Activated CD4-positive, alpha-beta T cell treated with anti-CD3 and anti-CD28 coated beads, Interleukin-2, amount 50 U/mL, for 4 hours (primary cell): ENCODE measurements at regions not wholly inside any gene's neighbourhood (a gene's known extent, or its start where the extent isn't known, plus 50 kb on each side); places are given as distances from the start of the nearest gene placed in this dataset.

Experiments used
- DNase-seq, 2 experiments: peaks; one replicate each; pipeline ENCODE4 v3.0.0-alpha.2; 2020

GRCh38 chr18:37975446-37975845 is 409.8 kb upstream of the CELF4 start:
- no peak for DNase-seq

- no peak for DNase-seq
These were observed 401.7 kb upstream of the CELF4 start for GRCh38 chr18:37967261-37967660.

- DNase-seq = no peak
These were observed 400.0 kb upstream of the CELF4 start for GRCh38 chr18:37965572-37965970.

GRCh38 chr18:37964885-37965571 is 399.4 kb upstream of the CELF4 start:
- DNase-seq = no peak

- DNase-seq = no peak
These were observed 398.2 kb upstream of the CELF4 start for GRCh38 chr18:37963837-37964236.

- no peak for DNase-seq
These were observed 396.8 kb upstream of the CELF4 start for GRCh38 chr18:37962316-37962966.

GRCh38 chr18:37958499-37958898 is 392.9 kb upstream of the CELF4 start:
- no peak for DNase-seq

GRCh38 chr18:37956902-37957301 is 391.3 kb upstream of the CELF4 start:
- DNase-seq = no peak

GRCh38 chr18:37956020-37956419 is 390.4 kb upstream of the CELF4 start:
- no peak for DNase-seq

GRCh38 chr18:37955201-37955600 is 389.6 kb upstream of the CELF4 start:
- no peak for DNase-seq

- no peak for DNase-seq
These were observed 388.3 kb upstream of the CELF4 start for GRCh38 chr18:37953876-37954275.

GRCh38 chr18:37948471-37948870 is 382.9 kb upstream of the CELF4 start:
- DNase-seq = no peak

- DNase-seq = no peak
These were observed 380.7 kb upstream of the CELF4 start for GRCh38 chr18:37946324-37946723.

GRCh38 chr18:37944700-37945270 is 379.2 kb upstream of the CELF4 start:
- no peak for DNase-seq

GRCh38 chr18:37937287-37937686 is 371.7 kb upstream of the CELF4 start:
- no peak for DNase-seq

GRCh38 chr18:37935086-37935485 is 369.5 kb upstream of the CELF4 start:
- no peak for DNase-seq

- DNase-seq = no peak
These were observed 365.0 kb upstream of the CELF4 start for GRCh38 chr18:37930640-37931039.

GRCh38 chr18:37922162-37922561 is 356.6 kb upstream of the CELF4 start:
- DNase-seq = no peak

- no peak for DNase-seq
These were observed 355.3 kb upstream of the CELF4 start for GRCh38 chr18:37920865-37921264.

GRCh38 chr18:37913051-37913450 is 347.5 kb upstream of the CELF4 start:
- no peak for DNase-seq

- no peak for DNase-seq
These were observed 336.7 kb upstream of the CELF4 start for GRCh38 chr18:37902344-37902743.

- no peak for DNase-seq
These were observed 334.7 kb upstream of the CELF4 start for GRCh38 chr18:37900326-37900725.

- no peak for DNase-seq
These were observed 324.4 kb upstream of the CELF4 start for GRCh38 chr18:37889963-37890362.

GRCh38 chr18:37874721-37875120 is 309.1 kb upstream of the CELF4 start:
- DNase-seq = no peak

- DNase-seq = no peak
These were observed 307.8 kb upstream of the CELF4 start for GRCh38 chr18:37873416-37873815.
